ENCODE measurements at regions not wholly inside any gene's neighbourhood (a gene's known extent, or its start where the extent isn't known, plus 50 kb on each side); places are given as distances from the start of the nearest gene placed in this dataset.

GRCh38 chr6:126195625-126196236 is 144.2 kb upstream of the CENPW start:
- TF ChIP-seq POLR2A (IDR thresholded peaks at IDR 0.05) (no peak), CTCF (IDR thresholded peaks at IDR 0.05) (no peak)
- no peak overlapping the region for H3K27ac ChIP-seq
- no peaks in the 10 kb centered on the region for H3K27me3 ChIP-seq
- H3K4me1 ChIP-seq: no peaks in the 10 kb centered on the region
- no peaks in the 10 kb centered on the region for H3K9me3 ChIP-seq
- no peaks in the 10 kb centered on the region for H3K36me3 ChIP-seq
- H3K4me3 ChIP-seq: no peak overlapping the region
- intact Hi-C loops (cut with DNase I; ENCODE audit: low total_unique reads): no loop called here
- DNase-seq: no peak

- no peaks in the 10 kb centered on the region for H3K4me1 ChIP-seq
- H3K9me3 ChIP-seq: no peaks in the 10 kb centered on the region
- intact Hi-C loops (cut with DNase I; ENCODE audit: low total_unique reads): no loop called here
- TF ChIP-seq POLR2A (IDR thresholded peaks at IDR 0.05): no peak
- no peak for TF ChIP-seq CTCF (IDR thresholded peaks at IDR 0.05)
- no peaks in the 10 kb centered on the region for H3K27me3 ChIP-seq
- H3K4me3 ChIP-seq: no peak overlapping the region
- H3K27ac ChIP-seq: peak overlapping the region; percentile 43 to 56
- DNase-seq: no peak
- no peaks in the 10 kb centered on the region for H3K36me3 ChIP-seq
Observed at GRCh38 chr6:126198631-126199030, 141.3 kb upstream of the CENPW start.

- DNase-seq: no peak
- Histone ChIP-seq H3K36me3 (no peaks in the 10 kb centered on the region), H3K27me3 (no peaks in the 10 kb centered on the region), H3K4me3 (no peak overlapping the region), H3K4me1 (no peaks in the 10 kb centered on the region), H3K9me3 (no peaks in the 10 kb centered on the region), H3K27ac (peak overlapping the region; percentile 43 to 56)
- intact Hi-C loops (cut with DNase I; ENCODE audit: low total_unique reads): no loop called here
- no peak for TF ChIP-seq POLR2A (IDR thresholded peaks at IDR 0.05)
- TF ChIP-seq CTCF (IDR thresholded peaks at IDR 0.05): no peak
Observed at GRCh38 chr6:126199466-126199865, 140.4 kb upstream of the CENPW start.

- TF ChIP-seq CTCF (IDR thresholded peaks at IDR 0.05) (no peak), POLR2A (IDR thresholded peaks at IDR 0.05) (no peak)
Observed at GRCh38 chr6:126202707-126203106, 137.2 kb upstream of the CENPW start.

GRCh38 chr6:126204126-126204525 is 135.8 kb upstream of the CENPW start:
- Histone ChIP-seq H3K9me3 (no peaks in the 10 kb centered on the region), H3K27me3 (no peaks in the 10 kb centered on the region), H3K4me1 (no peaks in the 10 kb centered on the region), H3K27ac (no peak overlapping the region), H3K36me3 (no peaks in the 10 kb centered on the region), H3K4me3 (no peak overlapping the region)
- intact Hi-C loops (cut with DNase I; ENCODE audit: low total_unique reads): no loop called here
- DNase-seq: no peak
- TF ChIP-seq CTCF (IDR thresholded peaks at IDR 0.05) (no peak), POLR2A (IDR thresholded peaks at IDR 0.05) (no peak)

More at GRCh38 chr6:126202707-126203106, 137.2 kb upstream of the CENPW start:
- DNase-seq: no peak
- no peaks in the 10 kb centered on the region for H3K36me3 ChIP-seq
- H3K4me1 ChIP-seq: no peaks in the 10 kb centered on the region
- no peak overlapping the region for H3K4me3 ChIP-seq
- intact Hi-C loops (cut with DNase I; ENCODE audit: low total_unique reads): no loop called here
- H3K27ac ChIP-seq: peak overlapping the region; percentile 5 to 48
- no peaks in the 10 kb centered on the region for H3K9me3 ChIP-seq
- no peaks in the 10 kb centered on the region for H3K27me3 ChIP-seq

Measured in uterus (tissue), 3 donors.